Fibroblast of skin of right quadriceps (primary cell): ENCODE measurements at regions not wholly inside any gene's neighbourhood (a gene's known extent, or its start where the extent isn't known, plus 50 kb on each side); places are given as distances from the start of the nearest gene placed in this dataset.

Source experiments
- DNase-seq: peaks from one replicate; pipeline ENCODE4 v3.0.0-alpha.2; 2013

GRCh38 chr11:71070490-71071453, 181.6 kb downstream of the SHANK2 start:
- DNase-seq, result no peak

DNA sequence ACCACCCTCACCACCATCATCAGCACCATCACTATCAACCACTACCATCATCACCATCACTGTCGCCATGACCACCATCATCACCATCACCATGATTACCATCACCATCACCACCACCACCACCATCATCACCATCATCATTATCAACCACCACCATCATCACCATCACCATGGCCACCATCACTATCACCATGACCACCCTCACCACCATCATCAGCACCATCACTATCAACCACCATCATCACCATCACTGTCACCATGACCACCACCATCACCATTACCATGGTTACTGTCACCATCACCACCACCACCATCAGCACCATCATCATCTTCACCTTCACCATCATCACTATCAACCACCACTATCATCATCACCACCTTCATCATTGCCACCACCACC, 183.4 kb downstream of the SHANK2 start:
- DNase-seq, result no peak

- DNase-seq, result no peak
Measured at GRCh38 chr11:71067753-71068152, 184.6 kb downstream of the SHANK2 start.

GRCh38 chr11:71066311-71066710, 186.1 kb downstream of the SHANK2 start:
- DNase-seq, result no peak

- DNase-seq, result no peak
Measured at GRCh38 chr11:71065841-71066240, 186.5 kb downstream of the SHANK2 start.

DNA sequence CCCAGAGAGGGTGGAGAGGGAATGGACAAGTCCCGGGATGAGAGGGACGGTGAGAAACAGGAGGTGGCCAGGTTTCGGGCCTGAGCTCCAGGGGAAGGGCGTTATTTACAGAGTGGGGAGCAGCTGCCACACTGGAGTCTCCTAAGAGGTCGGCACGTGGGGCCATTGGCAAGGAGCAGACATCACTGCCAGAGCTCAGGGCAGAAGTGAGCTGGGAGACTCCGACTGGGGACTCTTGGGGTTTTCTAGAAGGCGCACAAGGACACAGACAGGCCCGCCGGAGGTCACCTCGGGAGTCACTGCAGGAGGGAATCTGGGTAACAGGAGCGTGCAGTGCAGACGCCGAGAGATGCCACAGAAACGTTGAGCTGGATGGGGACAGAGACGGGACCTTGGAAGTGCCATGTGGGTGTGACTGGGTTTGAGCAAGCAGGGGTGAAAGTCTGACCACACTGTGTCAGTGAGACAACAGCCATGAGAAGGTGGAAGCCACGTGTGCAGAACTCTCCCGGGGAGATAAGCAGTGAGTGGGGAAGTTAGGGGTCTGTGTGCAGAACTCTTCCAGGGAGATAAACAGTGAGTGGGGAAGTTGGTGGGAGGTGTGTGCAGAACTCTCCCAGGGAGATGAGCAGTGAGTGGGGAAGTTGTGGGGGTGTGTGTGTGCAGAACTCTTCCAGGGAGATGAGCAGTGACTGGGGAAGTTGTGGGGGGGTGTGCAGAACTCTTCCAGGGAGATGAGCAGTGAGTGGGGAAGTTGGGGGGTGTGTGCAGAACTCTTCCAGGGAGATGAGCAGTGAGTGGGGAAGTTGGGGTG, 187.5 kb downstream of the SHANK2 start:
- no peak for DNase-seq

GRCh38 chr11:71064183-71064582, 188.2 kb downstream of the SHANK2 start:
- DNase-seq, result no peak

DNA sequence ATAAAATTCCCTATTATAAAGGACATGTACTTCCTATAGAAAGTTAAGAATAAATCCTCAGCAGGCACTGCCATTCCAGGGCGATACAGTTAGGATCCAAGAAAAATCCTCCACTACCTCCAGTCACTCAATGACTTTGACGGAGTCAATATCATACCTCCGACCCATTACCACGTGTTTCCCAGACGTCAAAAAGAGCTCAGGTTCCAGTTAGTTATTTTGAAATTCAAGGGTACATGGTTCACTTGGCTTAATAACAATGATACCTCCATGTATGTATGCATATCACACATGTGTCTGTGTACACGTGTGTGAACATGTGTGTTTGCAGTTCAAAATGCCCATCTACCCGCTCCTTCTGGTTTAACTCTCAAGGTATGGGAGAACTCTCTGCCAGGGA, 189.2 kb downstream of the SHANK2 start:
- DNase-seq, result no peak

GRCh38 chr11:71062199-71062598, 190.2 kb downstream of the SHANK2 start:
- DNase-seq, result no peak

DNA sequence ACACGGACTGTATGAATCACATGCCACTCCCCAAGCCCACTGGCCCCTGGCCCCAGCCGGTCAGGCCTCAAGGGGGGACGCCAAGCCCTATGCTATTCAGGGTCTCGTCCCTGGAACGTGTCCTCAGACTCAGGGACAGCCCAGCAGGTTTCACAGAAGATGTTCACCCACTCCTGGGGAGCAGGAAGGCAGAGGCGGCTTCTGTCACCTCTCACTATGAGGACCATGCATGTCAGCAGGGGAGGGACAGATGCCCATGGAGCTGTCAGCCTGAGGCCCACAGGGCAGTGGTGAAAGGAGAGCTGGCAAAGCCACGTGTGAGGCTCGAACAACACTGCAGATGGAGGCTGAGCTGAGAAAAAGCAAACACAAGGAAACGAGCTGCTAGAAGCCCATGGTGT, 192.0 kb downstream of the SHANK2 start:
- no peak for DNase-seq

DNA sequence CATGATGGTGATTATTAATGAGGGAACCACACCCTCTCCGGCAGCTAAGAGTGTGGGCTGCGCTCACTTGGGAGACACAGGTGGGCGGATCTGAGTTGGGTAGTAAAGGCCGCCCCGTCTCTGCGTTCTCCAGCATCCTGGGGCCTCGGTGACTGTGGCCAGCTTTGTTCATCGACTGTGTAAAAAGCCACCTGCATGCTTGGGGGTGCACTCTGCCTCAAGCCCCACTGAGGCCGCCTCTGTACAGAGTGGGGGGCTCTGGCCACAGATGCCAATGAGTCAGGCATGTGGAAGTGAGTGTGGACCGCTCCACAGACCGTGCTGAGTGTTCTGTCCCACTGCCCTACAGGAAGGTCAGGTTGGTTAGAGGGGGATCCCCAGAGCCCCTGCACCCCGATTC, 192.7 kb downstream of the SHANK2 start:
- DNase-seq, result no peak

GRCh38 chr11:71055925-71056324, 196.5 kb downstream of the SHANK2 start:
- DNase-seq, result no peak
